K562 (cell line): ENCODE measurements at regions not wholly inside any gene's neighbourhood (a gene's known extent, or its start where the extent isn't known, plus 50 kb on each side); places are given as distances from the start of the nearest gene placed in this dataset.

Experiments
- AFF1 ChIP-seq, 2 experiments: fragments of 450-650 bp; IDR thresholded peaks; 2 replicates each; pipeline ENCODE4 v1.6.1; 2018; ENCODE audit warnings: mild to moderate bottlenecking in 2 of 2, low read depth in 1 of 2; ENCODE audit not compliant: partially characterized antibody in 2 of 2
- EP300 ChIP-seq: IDR thresholded peaks from 2 replicates; pipeline ENCODE4 v1.6.1; 2012; ENCODE audit warnings: low read length, improper control_type of control experiment
- GABPB2 ChIP-seq: fragments of 250-450 bp; sonication (Bioruptor Pico); conservative IDR thresholded peaks from 2 replicates; pipeline ENCODE4 v1.5.1; 2021; ENCODE audit warnings: mild to moderate bottlenecking
- HDAC1 ChIP-seq, 2 experiments: fragments of 450-650 bp; IDR thresholded peaks; 2 replicates each; pipeline ENCODE4 v1.6.1; 2016 to 2017; ENCODE audit warnings: inconsistent platforms in 1 of 2, mild to moderate bottlenecking in 1 of 2, moderate library complexity in 1 of 2
- KAT7 ChIP-seq: sonication (generic); formaldehyde crosslinking; IDR thresholded peaks from 2 replicates; pipeline ENCODE4 v1.8.0; 2022; ENCODE audit warnings: missing genetic modification reagents, mild to moderate bottlenecking, borderline replicate concordance
- MTA1 ChIP-seq: fragments of 450-650 bp; IDR thresholded peaks from 2 replicates; pipeline ENCODE4 v1.6.1; 2017; ENCODE audit warnings: borderline replicate concordance
- PRDM10 ChIP-seq: fragments of 450-650 bp; IDR thresholded peaks from 2 replicates; pipeline ENCODE4 v1.6.1; 2018; ENCODE audit not compliant: partially characterized antibody
- TEAD4 ChIP-seq, 2 experiments: sonication (generic) in 1 of 2; formaldehyde crosslinking in 1 of 2; IDR thresholded peaks; 2 replicates each; pipeline versions ENCODE4 v1.6.1 to v1.8.0; 2012 to 2022; ENCODE audit warnings: borderline replicate concordance in 1 of 2, inconsistent platforms in 1 of 2, low read length in 1 of 2, mild to moderate bottlenecking in 1 of 2, missing genetic modification reagents in 1 of 2
- THAP7 ChIP-seq: fragments of 250-450 bp; sonication (Bioruptor Pico); IDR thresholded peaks from 2 replicates; pipeline ENCODE4 v1.5.0; 2021
- TOE1 ChIP-seq, 2 experiments: fragments of 450-650 bp in 1 of 2; sonication (generic) in 1 of 2; formaldehyde crosslinking in 1 of 2; IDR thresholded peaks; 2 replicates each; pipeline versions ENCODE4 v1.7.1 to v1.8.0; 2016 to 2022; ENCODE audit warnings: borderline replicate concordance in 2 of 2, mild to moderate bottlenecking in 2 of 2, antibody characterized with exemption in 1 of 2, inconsistent platforms in 1 of 2, low read depth in 1 of 2, missing genetic modification reagents in 1 of 2, moderate library complexity in 1 of 2
- ZNF431 ChIP-seq: sonication (generic); formaldehyde crosslinking; IDR thresholded peaks from 2 replicates; pipeline ENCODE4 v1.8.0; 2022; ENCODE audit warnings: mild to moderate bottlenecking, missing genetic modification reagents

- TF ChIP-seq THAP7 (CRISPR knock-in tag) (no peak), PRDM10 (no peak), KAT7 (CRISPR knock-in tag) (no peak), MTA1 (no peak), TEAD4 (IDR thresholded peaks at IDR 0.05; ENCODE audit: low read length) (no peak), TEAD4 (CRISPR knock-in tag; IDR thresholded peaks at IDR 0.05; ENCODE audit: borderline replicate concordance) (no peak), HDAC1 (IDR thresholded peaks at IDR 0.05) (no peak), EP300 (no peak), AFF1 (IDR thresholded peaks at IDR 0.05; ENCODE audit: low read depth in 1 of 2, partially characterized antibody in 2 of 2) (no peak), ZNF431 (no peak), GABPB2 (no peak), TOE1 (IDR thresholded peaks at IDR 0.05; ENCODE audit: borderline replicate concordance) (no peak), TOE1 (CRISPR knock-in tag; IDR thresholded peaks at IDR 0.05; ENCODE audit: borderline replicate concordance, low read depth) (no peak)
Observed at GRCh38 chr4:149108626-149109025, 666.4 kb upstream of the NR3C2 start.
